GM12872 (cell line): ENCODE measurements at regions not wholly inside any gene's neighbourhood (a gene's known extent, or its start where the extent isn't known, plus 50 kb on each side); places are given as distances from the start of the nearest gene placed in this dataset.

ENCODE experiments used
- CTCF ChIP-seq: IDR thresholded peaks from 3 replicates; pipeline ENCODE4 v1.5.1; 2011; ENCODE audit warnings: low read depth, mild to moderate bottlenecking, low read length, moderate library complexity; ENCODE audit not compliant: insufficient read depth

- no peak for TF ChIP-seq CTCF
These were observed 215.5 kb downstream of the TRIB2 start for GRCh38 chr2:12932192-12932591.

- TF ChIP-seq CTCF: no peak
These were observed 217.5 kb downstream of the TRIB2 start for GRCh38 chr2:12934146-12934756.

DNA sequence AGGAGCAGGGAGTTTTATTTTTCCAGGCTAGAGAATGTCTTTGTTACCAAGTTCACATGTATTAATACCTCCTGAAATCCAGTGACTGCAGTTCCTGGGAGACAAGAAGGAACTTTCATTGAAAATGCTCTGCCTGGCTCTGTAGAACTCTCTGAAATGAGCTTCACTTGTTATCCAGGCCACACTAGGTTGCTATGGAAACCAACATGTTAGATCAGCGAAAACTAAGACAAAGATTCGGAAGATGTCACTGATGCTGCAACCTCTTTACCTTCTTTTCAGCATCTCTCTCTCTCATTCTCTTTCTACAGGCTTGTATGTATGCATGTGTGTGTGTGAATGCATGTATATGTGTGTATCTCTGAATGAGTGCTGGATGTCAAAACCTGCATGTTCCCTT lies 218.5 kb downstream of the TRIB2 start:
- no peak for TF ChIP-seq CTCF

DNA sequence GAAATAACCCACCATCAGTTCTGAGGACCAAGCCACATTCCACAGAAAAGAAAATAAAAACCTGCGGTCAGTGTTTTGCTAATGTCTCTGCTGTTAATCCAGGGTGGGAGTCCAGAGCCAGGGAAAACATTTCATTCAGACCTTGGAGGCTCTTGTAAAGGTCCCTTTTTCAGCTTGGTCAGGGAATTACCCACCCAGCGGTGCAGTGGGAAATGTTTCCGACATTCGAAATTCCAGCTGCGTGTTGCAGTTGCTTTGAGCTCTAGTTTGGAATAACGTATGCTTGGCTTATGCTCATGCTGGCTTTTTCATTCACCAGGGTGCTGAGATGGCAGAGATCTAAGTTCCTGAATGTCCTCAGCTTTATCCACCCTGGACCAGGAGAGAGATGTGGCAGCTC lies 219.1 kb downstream of the TRIB2 start:
- TF ChIP-seq CTCF: no peak

- TF ChIP-seq CTCF: no peak
These were observed 224.5 kb downstream of the TRIB2 start for GRCh38 chr2:12941203-12941602.

DNA sequence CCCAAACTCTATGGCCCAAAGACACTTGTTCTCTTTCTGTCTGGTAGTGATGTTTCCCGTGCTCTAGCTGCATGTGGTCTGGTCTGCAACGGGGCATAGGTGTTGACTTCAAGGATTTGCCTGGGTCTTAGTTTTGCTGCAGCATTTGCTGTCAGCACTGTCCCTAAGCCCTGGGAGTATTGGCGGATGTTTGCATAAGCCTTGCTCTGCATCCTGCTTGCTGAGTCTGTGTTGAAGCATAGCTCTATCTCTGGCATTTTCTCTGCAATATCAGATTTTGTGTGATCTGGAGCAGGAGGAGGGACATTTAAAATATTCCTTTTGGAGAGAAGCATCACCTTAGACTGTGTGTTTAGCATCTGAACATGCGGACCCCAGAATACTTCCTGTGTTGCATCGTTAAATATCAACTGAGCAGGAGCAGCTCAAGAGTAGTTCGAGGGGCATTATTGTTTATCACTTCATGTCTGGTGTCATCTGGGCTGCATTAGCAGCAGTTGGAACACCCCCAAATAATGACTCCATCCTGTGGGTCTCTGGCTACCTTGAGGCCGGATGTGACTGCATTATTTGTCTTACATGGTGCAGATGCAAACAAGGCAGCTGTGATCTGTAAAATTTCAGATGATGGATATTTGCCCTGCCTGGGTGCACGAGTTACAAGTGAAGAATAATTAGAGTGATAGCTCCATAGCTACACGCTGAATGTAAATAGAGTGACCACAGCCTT lies 231.7 kb downstream of the TRIB2 start:
- no peak for TF ChIP-seq CTCF

- no peak for TF ChIP-seq CTCF
These were observed 232.2 kb downstream of the TRIB2 start for GRCh38 chr2:12948961-12949353.
